Colonic mucosa (tissue), 4 donors: ENCODE measurements at regions not wholly inside any gene's neighbourhood (a gene's known extent, or its start where the extent isn't known, plus 50 kb on each side); places are given as distances from the start of the nearest gene placed in this dataset.

ENCODE experiments used
- DNase-seq: peaks from one replicate; pipeline ENCODE4 v3.0.0-alpha.2; 2020
- H3K27ac ChIP-seq: fragments of 200-600 bp; one replicate; pipeline ENCODE4 v1.8.0; 2021
- H3K27me3 ChIP-seq: fragments of 200-600 bp; one replicate; pipeline ENCODE4 v1.8.0; 2021
- H3K36me3 ChIP-seq: fragments of 200-600 bp; one replicate; pipeline ENCODE4 v1.8.0; 2021
- H3K4me1 ChIP-seq: fragments of 200-600 bp; one replicate; pipeline ENCODE4 v1.8.0; 2021; ENCODE audit warnings: mild to moderate bottlenecking
- H3K4me3 ChIP-seq: fragments of 200-600 bp; one replicate; pipeline ENCODE4 v1.8.0; 2021
- H3K9ac ChIP-seq, 2 donors: one replicate each; pipeline ENCODE4 v1.7.0; 2013; ENCODE audit warnings: control low read depth in 2 of 2, low read depth in 2 of 2, low read length in 2 of 2
- H3K9me3 ChIP-seq: fragments of 200-600 bp; one replicate; pipeline ENCODE4 v1.8.0; 2021
- CTCF ChIP-seq: fragments of 200-600 bp; IDR thresholded peaks from one replicate; pipeline ENCODE4 v1.8.0; 2022; ENCODE audit warnings: antibody characterized with exemption, mild to moderate bottlenecking
- intact Hi-C: fragments of 100-400 bp; cut with DNase I; formaldehyde crosslinking; loops from one replicate; pipeline ENCODE4 v1.14.1; 2022
- donor health status: healthy.
- donor health status: DM: no; HTN: no; CAD: no.
- donor health status: DM: no; HTN: no; CAD: no.

GRCh38 chr12:114580306-114580705 is 103.7 kb downstream of the TBX3 start:
- no peaks in the 10 kb centered on the region for H3K36me3 ChIP-seq
- DNase-seq: no peak
- intact Hi-C loops: no loop called here

GRCh38 chr12:114579389-114579788 is 104.6 kb downstream of the TBX3 start:
- H3K27me3 ChIP-seq: no peaks in the 10 kb centered on the region
- no peak overlapping the region for H3K27ac ChIP-seq
- no peak for DNase-seq
- intact Hi-C loops: no loop called here
- H3K4me3 ChIP-seq: no peak overlapping the region
- H3K9me3 ChIP-seq: no peaks in the 10 kb centered on the region
- H3K4me1 ChIP-seq: no peaks in the 10 kb centered on the region
- no peaks in the 10 kb centered on the region for H3K36me3 ChIP-seq
- H3K9ac ChIP-seq: no peak overlapping the region
- TF ChIP-seq CTCF: no peak

More at GRCh38 chr12:114580306-114580705, 103.7 kb downstream of the TBX3 start:
- Histone ChIP-seq H3K4me1 (no peaks in the 10 kb centered on the region), H3K9ac (no peak overlapping the region), H3K9me3 (no peaks in the 10 kb centered on the region), H3K27me3 (no peaks in the 10 kb centered on the region), H3K27ac (no peak overlapping the region), H3K4me3 (no peak overlapping the region)
- TF ChIP-seq CTCF: no peak

- no peak for TF ChIP-seq CTCF
- intact Hi-C loops: no loop called here
These were observed 121.3 kb downstream of the TBX3 start for GRCh38 chr12:114562654-114563053.

GRCh38 chr12:114555451-114555850 is 128.5 kb downstream of the TBX3 start:
- Histone ChIP-seq H3K27ac (no peak overlapping the region), H3K36me3 (no peaks in the 10 kb centered on the region), H3K27me3 (no peaks in the 10 kb centered on the region), H3K4me1 (no peaks in the 10 kb centered on the region), H3K9me3 (no peaks in the 10 kb centered on the region), H3K9ac (no peak overlapping the region), H3K4me3 (no peak overlapping the region)
- intact Hi-C loops: no loop called here
- no peak for TF ChIP-seq CTCF
- no peak for DNase-seq

More at GRCh38 chr12:114562654-114563053, 121.3 kb downstream of the TBX3 start:
- DNase-seq: no peak
- Histone ChIP-seq H3K36me3 (no peaks in the 10 kb centered on the region), H3K27ac (no peak overlapping the region), H3K4me1 (no peaks in the 10 kb centered on the region), H3K9ac (no peak overlapping the region), H3K27me3 (no peaks in the 10 kb centered on the region), H3K9me3 (no peaks in the 10 kb centered on the region), H3K4me3 (no peak overlapping the region)

- Histone ChIP-seq H3K9me3 (no peaks in the 10 kb centered on the region), H3K36me3 (no peaks in the 10 kb centered on the region), H3K27me3 (no peaks in the 10 kb centered on the region), H3K4me3 (no peak overlapping the region), H3K4me1 (no peaks in the 10 kb centered on the region), H3K9ac (no peak overlapping the region), H3K27ac (no peak overlapping the region)
- no peak for DNase-seq
- TF ChIP-seq CTCF: no peak
- intact Hi-C loops: no loop called here
These were observed 136.3 kb downstream of the TBX3 start for GRCh38 chr12:114547636-114548035.

GRCh38 chr12:114530417-114530816 is 124.5 kb upstream of the TBX5 start:
- intact Hi-C loops: no loop called here
- no peak for DNase-seq
- Histone ChIP-seq H3K9me3 (no peaks in the 10 kb centered on the region), H3K9ac (no peak overlapping the region), H3K4me3 (no peak overlapping the region), H3K4me1 (no peaks in the 10 kb centered on the region), H3K36me3 (no peaks in the 10 kb centered on the region), H3K27ac (no peak overlapping the region), H3K27me3 (no peaks in the 10 kb centered on the region)
- TF ChIP-seq CTCF: no peak
